WTC11 (cell line): ENCODE measurements at regions not wholly inside any gene's neighbourhood (a gene's known extent, or its start where the extent isn't known, plus 50 kb on each side); places are given as distances from the start of the nearest gene placed in this dataset.

Experiments
- ATAC-seq: fragments of 200-7000 bp; cut with Tn5 transposase; 2 replicates; pipeline ENCODE4 v1.10.0; 2021; ENCODE audit warnings: mild to moderate bottlenecking, moderate library complexity
- CTCF ChIA-PET: fragments of 300-600 bp; sonication (Branson Sonifier 250); formaldehyde crosslinking; loops from one replicate; lab custom pipeline; 2021; ENCODE audit warnings: antibody characterized with exemption; lab: Charles Lee
- POLR2A ChIA-PET: fragments of 350-600 bp; sonication (Branson Sonifier 250); formaldehyde crosslinking; loops from one replicate; lab custom pipeline; 2021; ENCODE audit warnings: antibody characterized with exemption; lab: Charles Lee
- DNase-seq: peaks from one replicate; pipeline ENCODE4 v3.0.0; 2021; ENCODE audit warnings: low spot score
- H3K27ac Mint-ChIP-seq: 2 replicates; pipeline ENCODE4 v1.8.0; 2021; ENCODE audit warnings: mixed read lengths
- H3K27me3 Mint-ChIP-seq: 2 replicates; pipeline ENCODE4 v1.8.0; 2021; ENCODE audit warnings: low read depth, mild to moderate bottlenecking, moderate library complexity, mixed read lengths
- H3K36me3 Mint-ChIP-seq: 2 replicates; pipeline ENCODE4 v1.8.0; 2021; ENCODE audit warnings: mixed read lengths
- H3K4me1 Mint-ChIP-seq: 2 replicates; pipeline ENCODE4 v1.8.0; 2022; ENCODE audit warnings: mixed read lengths
- H3K4me3 Mint-ChIP-seq: 2 replicates; pipeline ENCODE4 v1.8.0; 2021; ENCODE audit warnings: mild to moderate bottlenecking, moderate library complexity, mixed read lengths
- H3K9me3 Mint-ChIP-seq: 2 replicates; pipeline ENCODE4 v1.8.0; 2021; ENCODE audit warnings: mixed read lengths
- ATF1 ChIP-seq: sonication (generic); formaldehyde crosslinking; IDR thresholded peaks from 2 replicates; pipeline ENCODE4 v1.8.1; 2023; ENCODE audit warnings: mild to moderate bottlenecking, moderate library complexity, missing genetic modification reagents
- EMX1 ChIP-seq: fragments of 250-450 bp; sonication (Bioruptor Pico); IDR thresholded peaks from 2 replicates; pipeline ENCODE4 v1.8.0; 2021; ENCODE audit warnings: mild to moderate bottlenecking
- ESRRA ChIP-seq: sonication (generic); formaldehyde crosslinking; IDR thresholded peaks from 2 replicates; pipeline ENCODE4 v1.8.1; 2022; ENCODE audit warnings: mild to moderate bottlenecking, missing genetic modification reagents, borderline replicate concordance
- GABPB1 ChIP-seq: sonication (generic); formaldehyde crosslinking; IDR thresholded peaks from 2 replicates; pipeline ENCODE4 v1.8.1; 2023; ENCODE audit warnings: mild to moderate bottlenecking, missing genetic modification reagents
- NR1H2 ChIP-seq: sonication (generic); formaldehyde crosslinking; IDR thresholded peaks from 2 replicates; pipeline ENCODE4 v1.9.0; 2021; ENCODE audit warnings: mild to moderate bottlenecking, moderate library complexity, missing genetic modification reagents
- NR2C2 ChIP-seq: sonication (generic); formaldehyde crosslinking; IDR thresholded peaks from 2 replicates; pipeline ENCODE4 v1.8.0; 2022; ENCODE audit warnings: mild to moderate bottlenecking, missing genetic modification reagents
- ZNF232 ChIP-seq: sonication (generic); formaldehyde crosslinking; IDR thresholded peaks from 2 replicates; pipeline ENCODE4 v1.8.0; 2022; ENCODE audit warnings: mild to moderate bottlenecking, missing genetic modification reagents
- ZNF423 ChIP-seq: fragments of 250-450 bp; sonication (Bioruptor Pico); IDR thresholded peaks from 2 replicates; pipeline ENCODE4 v2.1.2; 2022; ENCODE audit warnings: mild to moderate bottlenecking, moderate library complexity
- TF ChIP-seq, protein P1 (sequence below): sonication (generic); formaldehyde crosslinking; IDR thresholded peaks from 2 replicates; pipeline ENCODE4 v1.8.0; 2023; ENCODE audit warnings: missing genetic modification reagents, mild to moderate bottlenecking, borderline replicate concordance
- TF ChIP-seq, protein P2 (sequence below): sonication (generic); formaldehyde crosslinking; IDR thresholded peaks from 2 replicates; pipeline ENCODE4 v1.8.0; 2022; ENCODE audit warnings: mild to moderate bottlenecking, missing genetic modification reagents
- TF ChIP-seq, protein P3 (sequence below): fragments of 200-600 bp; IDR thresholded peaks from 2 replicates; pipeline ENCODE4 v1.8.0; 2022; ENCODE audit warnings: antibody characterized with exemption
- TF ChIP-seq, protein P4 (sequence below): sonication (generic); formaldehyde crosslinking; IDR thresholded peaks from 2 replicates; pipeline ENCODE4 v1.8.1; 2022; ENCODE audit warnings: mild to moderate bottlenecking, moderate library complexity, missing genetic modification reagents
- TF ChIP-seq, protein P5 (sequence below): sonication (generic); formaldehyde crosslinking; IDR thresholded peaks from 2 replicates; pipeline ENCODE4 v1.8.0; 2022; ENCODE audit warnings: missing genetic modification reagents
- TF ChIP-seq, protein P6 (sequence below): sonication (generic); formaldehyde crosslinking; IDR thresholded peaks from 2 replicates; pipeline ENCODE4 v1.8.1; 2023; ENCODE audit warnings: mild to moderate bottlenecking, missing genetic modification reagents, moderate library complexity

DNA sequence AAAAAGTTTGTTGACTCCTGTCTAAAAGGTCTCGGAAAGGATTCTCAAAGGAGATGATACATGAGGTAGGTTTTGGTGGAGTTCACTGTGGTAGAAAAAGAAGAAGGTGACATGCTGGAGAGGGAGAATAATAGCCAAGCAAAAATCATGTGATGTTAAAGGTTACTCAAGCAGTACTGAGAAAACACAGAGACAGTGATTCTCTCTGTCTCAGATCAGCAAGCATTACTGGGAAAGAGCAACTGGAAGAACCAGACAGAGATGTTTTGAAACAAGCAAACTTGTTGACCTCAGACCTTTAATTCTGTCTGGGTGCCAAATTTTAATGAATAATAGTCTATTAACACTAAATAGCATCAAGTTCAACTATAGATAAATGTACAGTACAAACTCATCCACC lies 183.5 kb upstream of the PLEKHG7 start:
- CTCF ChIA-PET, result no interaction called here
- POLR2A ChIA-PET, result no interaction called here
- no peak for ATAC-seq
- Mint-ChIP-seq H3K4me3 (no peak overlapping the region), H3K4me1 (no peaks in the 10 kb centered on the region), H3K27ac (no peak overlapping the region), H3K9me3 (peaks cover 9% of the 10 kb centered on the region; the same call in 1 of the 2 replicates), H3K36me3 (no peaks in the 10 kb centered on the region), H3K27me3 (no peaks in the 10 kb centered on the region)
- DNase-seq, result no peak
- TF ChIP-seq, protein P1, sequence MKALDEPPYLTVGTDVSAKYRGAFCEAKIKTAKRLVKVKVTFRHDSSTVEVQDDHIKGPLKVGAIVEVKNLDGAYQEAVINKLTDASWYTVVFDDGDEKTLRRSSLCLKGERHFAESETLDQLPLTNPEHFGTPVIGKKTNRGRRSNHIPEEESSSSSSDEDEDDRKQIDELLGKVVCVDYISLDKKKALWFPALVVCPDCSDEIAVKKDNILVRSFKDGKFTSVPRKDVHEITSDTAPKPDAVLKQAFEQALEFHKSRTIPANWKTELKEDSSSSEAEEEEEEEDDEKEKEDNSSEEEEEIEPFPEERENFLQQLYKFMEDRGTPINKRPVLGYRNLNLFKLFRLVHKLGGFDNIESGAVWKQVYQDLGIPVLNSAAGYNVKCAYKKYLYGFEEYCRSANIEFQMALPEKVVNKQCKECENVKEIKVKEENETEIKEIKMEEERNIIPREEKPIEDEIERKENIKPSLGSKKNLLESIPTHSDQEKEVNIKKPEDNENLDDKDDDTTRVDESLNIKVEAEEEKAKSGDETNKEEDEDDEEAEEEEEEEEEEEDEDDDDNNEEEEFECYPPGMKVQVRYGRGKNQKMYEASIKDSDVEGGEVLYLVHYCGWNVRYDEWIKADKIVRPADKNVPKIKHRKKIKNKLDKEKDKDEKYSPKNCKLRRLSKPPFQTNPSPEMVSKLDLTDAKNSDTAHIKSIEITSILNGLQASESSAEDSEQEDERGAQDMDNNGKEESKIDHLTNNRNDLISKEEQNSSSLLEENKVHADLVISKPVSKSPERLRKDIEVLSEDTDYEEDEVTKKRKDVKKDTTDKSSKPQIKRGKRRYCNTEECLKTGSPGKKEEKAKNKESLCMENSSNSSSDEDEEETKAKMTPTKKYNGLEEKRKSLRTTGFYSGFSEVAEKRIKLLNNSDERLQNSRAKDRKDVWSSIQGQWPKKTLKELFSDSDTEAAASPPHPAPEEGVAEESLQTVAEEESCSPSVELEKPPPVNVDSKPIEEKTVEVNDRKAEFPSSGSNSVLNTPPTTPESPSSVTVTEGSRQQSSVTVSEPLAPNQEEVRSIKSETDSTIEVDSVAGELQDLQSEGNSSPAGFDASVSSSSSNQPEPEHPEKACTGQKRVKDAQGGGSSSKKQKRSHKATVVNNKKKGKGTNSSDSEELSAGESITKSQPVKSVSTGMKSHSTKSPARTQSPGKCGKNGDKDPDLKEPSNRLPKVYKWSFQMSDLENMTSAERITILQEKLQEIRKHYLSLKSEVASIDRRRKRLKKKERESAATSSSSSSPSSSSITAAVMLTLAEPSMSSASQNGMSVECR (CRISPR knock-in tag), result no peak
- TF ChIP-seq ATF1 (CRISPR knock-in tag), result no peak
- TF ChIP-seq ESRRA (CRISPR knock-in tag), result no peak

DNA sequence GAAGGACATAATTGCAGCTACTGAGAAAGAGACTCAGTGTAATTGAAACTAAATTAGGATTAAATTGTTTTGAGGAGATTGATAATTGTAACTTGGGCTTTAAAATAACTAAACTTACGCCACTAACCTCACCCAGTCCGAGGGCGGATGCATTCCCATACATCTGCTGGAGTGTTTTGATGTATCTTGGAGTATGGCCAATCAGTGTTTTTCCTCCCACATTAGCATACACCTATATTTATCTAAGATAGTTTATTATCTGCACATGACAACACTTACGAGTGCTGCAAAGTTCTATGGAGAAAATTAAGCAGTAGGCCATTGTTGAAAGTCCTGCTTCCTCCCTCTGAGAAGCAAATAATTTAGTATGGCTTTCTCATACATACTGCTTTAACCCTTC lies 184.7 kb upstream of the PLEKHG7 start:
- H3K9me3 Mint-ChIP-seq, result no peaks in the 10 kb centered on the region
- DNase-seq (no peak), ATAC-seq (no peak)
- no peak overlapping the region for H3K27ac Mint-ChIP-seq
- TF ChIP-seq, protein P2, sequence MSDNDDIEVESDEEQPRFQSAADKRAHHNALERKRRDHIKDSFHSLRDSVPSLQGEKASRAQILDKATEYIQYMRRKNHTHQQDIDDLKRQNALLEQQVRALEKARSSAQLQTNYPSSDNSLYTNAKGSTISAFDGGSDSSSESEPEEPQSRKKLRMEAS (CRISPR knock-in tag), result no peak
- no peaks in the 10 kb centered on the region for H3K36me3 Mint-ChIP-seq
- no peak overlapping the region for H3K4me3 Mint-ChIP-seq
- ChIA-PET CTCF (no interaction called here), POLR2A (no interaction called here)
- no peaks in the 10 kb centered on the region for H3K4me1 Mint-ChIP-seq
- no peaks in the 10 kb centered on the region for H3K27me3 Mint-ChIP-seq

DNA sequence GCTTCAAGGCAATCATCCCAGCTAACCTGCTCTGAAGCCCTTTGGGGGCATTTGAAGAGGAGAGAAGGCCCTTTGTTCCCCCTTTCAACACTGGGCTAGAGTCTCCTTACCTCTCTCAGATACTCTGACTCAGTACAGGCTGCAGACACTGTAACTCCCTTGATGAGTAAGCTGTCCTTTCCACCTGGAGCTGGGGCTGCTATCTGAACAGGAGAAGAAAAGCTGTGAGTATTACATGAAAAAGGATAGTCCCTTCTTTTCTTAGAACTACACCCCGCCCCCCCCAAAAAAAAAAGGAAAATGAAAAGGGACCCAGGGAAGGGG lies 186.6 kb upstream of the PLEKHG7 start:
- H3K27ac Mint-ChIP-seq, result no peak overlapping the region

More for the DNA sequence above, 186.6 kb upstream of the PLEKHG7 start:
- no peaks in the 10 kb centered on the region for H3K36me3 Mint-ChIP-seq
- ChIA-PET CTCF (no interaction called here), POLR2A (no interaction called here)
- no peaks in the 10 kb centered on the region for H3K9me3 Mint-ChIP-seq
- H3K4me1 Mint-ChIP-seq, result no peaks in the 10 kb centered on the region
- no peaks in the 10 kb centered on the region for H3K27me3 Mint-ChIP-seq
- H3K4me3 Mint-ChIP-seq, result no peak overlapping the region
- no peak for ATAC-seq
- no peak for TF ChIP-seq ZNF423
- no peak for TF ChIP-seq EMX1 (CRISPR knock-in tag)
- TF ChIP-seq, protein P3, sequence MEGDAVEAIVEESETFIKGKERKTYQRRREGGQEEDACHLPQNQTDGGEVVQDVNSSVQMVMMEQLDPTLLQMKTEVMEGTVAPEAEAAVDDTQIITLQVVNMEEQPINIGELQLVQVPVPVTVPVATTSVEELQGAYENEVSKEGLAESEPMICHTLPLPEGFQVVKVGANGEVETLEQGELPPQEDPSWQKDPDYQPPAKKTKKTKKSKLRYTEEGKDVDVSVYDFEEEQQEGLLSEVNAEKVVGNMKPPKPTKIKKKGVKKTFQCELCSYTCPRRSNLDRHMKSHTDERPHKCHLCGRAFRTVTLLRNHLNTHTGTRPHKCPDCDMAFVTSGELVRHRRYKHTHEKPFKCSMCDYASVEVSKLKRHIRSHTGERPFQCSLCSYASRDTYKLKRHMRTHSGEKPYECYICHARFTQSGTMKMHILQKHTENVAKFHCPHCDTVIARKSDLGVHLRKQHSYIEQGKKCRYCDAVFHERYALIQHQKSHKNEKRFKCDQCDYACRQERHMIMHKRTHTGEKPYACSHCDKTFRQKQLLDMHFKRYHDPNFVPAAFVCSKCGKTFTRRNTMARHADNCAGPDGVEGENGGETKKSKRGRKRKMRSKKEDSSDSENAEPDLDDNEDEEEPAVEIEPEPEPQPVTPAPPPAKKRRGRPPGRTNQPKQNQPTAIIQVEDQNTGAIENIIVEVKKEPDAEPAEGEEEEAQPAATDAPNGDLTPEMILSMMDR, result no peak
- TF ChIP-seq, protein P4, sequence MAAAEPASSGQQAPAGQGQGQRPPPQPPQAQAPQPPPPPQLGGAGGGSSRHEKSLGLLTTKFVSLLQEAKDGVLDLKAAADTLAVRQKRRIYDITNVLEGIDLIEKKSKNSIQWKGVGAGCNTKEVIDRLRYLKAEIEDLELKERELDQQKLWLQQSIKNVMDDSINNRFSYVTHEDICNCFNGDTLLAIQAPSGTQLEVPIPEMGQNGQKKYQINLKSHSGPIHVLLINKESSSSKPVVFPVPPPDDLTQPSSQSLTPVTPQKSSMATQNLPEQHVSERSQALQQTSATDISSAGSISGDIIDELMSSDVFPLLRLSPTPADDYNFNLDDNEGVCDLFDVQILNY (CRISPR knock-in tag), result no peak
- TF ChIP-seq, protein P5, sequence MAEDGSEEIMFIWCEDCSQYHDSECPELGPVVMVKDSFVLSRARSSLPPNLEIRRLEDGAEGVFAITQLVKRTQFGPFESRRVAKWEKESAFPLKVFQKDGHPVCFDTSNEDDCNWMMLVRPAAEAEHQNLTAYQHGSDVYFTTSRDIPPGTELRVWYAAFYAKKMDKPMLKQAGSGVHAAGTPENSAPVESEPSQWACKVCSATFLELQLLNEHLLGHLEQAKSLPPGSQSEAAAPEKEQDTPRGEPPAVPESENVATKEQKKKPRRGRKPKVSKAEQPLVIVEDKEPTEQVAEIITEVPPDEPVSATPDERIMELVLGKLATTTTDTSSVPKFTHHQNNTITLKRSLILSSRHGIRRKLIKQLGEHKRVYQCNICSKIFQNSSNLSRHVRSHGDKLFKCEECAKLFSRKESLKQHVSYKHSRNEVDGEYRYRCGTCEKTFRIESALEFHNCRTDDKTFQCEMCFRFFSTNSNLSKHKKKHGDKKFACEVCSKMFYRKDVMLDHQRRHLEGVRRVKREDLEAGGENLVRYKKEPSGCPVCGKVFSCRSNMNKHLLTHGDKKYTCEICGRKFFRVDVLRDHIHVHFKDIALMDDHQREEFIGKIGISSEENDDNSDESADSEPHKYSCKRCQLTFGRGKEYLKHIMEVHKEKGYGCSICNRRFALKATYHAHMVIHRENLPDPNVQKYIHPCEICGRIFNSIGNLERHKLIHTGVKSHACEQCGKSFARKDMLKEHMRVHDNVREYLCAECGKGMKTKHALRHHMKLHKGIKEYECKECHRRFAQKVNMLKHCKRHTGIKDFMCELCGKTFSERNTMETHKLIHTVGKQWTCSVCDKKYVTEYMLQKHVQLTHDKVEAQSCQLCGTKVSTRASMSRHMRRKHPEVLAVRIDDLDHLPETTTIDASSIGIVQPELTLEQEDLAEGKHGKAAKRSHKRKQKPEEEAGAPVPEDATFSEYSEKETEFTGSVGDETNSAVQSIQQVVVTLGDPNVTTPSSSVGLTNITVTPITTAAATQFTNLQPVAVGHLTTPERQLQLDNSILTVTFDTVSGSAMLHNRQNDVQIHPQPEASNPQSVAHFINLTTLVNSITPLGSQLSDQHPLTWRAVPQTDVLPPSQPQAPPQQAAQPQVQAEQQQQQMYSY, result no peak
- no peak for TF ChIP-seq NR1H2
- TF ChIP-seq ZNF232 (CRISPR knock-in tag), result no peak
- TF ChIP-seq, protein P6, sequence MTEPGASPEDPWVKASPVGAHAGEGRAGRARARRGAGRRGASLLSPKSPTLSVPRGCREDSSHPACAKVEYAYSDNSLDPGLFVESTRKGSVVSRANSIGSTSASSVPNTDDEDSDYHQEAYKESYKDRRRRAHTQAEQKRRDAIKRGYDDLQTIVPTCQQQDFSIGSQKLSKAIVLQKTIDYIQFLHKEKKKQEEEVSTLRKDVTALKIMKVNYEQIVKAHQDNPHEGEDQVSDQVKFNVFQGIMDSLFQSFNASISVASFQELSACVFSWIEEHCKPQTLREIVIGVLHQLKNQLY (CRISPR knock-in tag), result no peak
- TF ChIP-seq NR2C2 (CRISPR knock-in tag), result no peak
- no peak for TF ChIP-seq GABPB1 (CRISPR knock-in tag)
- DNase-seq, result no peak
